H9 (cell line): ENCODE measurements at regions not wholly inside any gene's neighbourhood (a gene's known extent, or its start where the extent isn't known, plus 50 kb on each side); places are given as distances from the start of the nearest gene placed in this dataset.

Source experiments
- DNase-seq: peaks from one replicate; pipeline ENCODE4 v3.0.0-alpha.2; 2017
- H2AFZ ChIP-seq: one replicate; pipeline ENCODE4 v1.6.1; 2013; ENCODE audit warnings: mild to moderate bottlenecking, low read length, control low read depth, moderate library complexity
- H2AK5ac ChIP-seq: 2 replicates; pipeline ENCODE4 v1.6.1; 2013; ENCODE audit warnings: low read length, control low read depth, mixed read lengths; ENCODE audit not compliant: insufficient read length
- H2BK120ac ChIP-seq: one replicate; pipeline ENCODE4 v1.6.1; 2013; ENCODE audit warnings: low read depth, mild to moderate bottlenecking, low read length, control low read depth, inconsistent platforms; ENCODE audit not compliant: poor library complexity, severe bottlenecking
- H2BK12ac ChIP-seq: 2 replicates; pipeline ENCODE4 v1.6.1; 2013; ENCODE audit warnings: low read length, control low read depth, mixed read lengths, low read depth; ENCODE audit not compliant: insufficient read length
- H2BK15ac ChIP-seq: 2 replicates; pipeline ENCODE4 v1.6.1; 2013; ENCODE audit warnings: low read depth, low read length, control low read depth
- H2BK20ac ChIP-seq: one replicate; pipeline ENCODE4 v1.6.1; 2013; ENCODE audit warnings: low read depth, mild to moderate bottlenecking, low read length, control low read depth, inconsistent platforms; ENCODE audit not compliant: poor library complexity, severe bottlenecking
- H2BK5ac ChIP-seq: 2 replicates; pipeline ENCODE4 v1.6.1; 2013; ENCODE audit warnings: low read length, control low read depth, mixed read lengths; ENCODE audit not compliant: insufficient read length
- H3K14ac ChIP-seq: 2 replicates; pipeline ENCODE4 v1.6.1; 2013; ENCODE audit warnings: low read length, control low read depth; ENCODE audit not compliant: insufficient read depth
- H3K18ac ChIP-seq: 2 replicates; pipeline ENCODE4 v1.6.1; 2013; ENCODE audit warnings: low read depth, mild to moderate bottlenecking, mixed read lengths, low read length, control low read depth; ENCODE audit not compliant: insufficient read length
- H3K23ac ChIP-seq: 2 replicates; pipeline ENCODE4 v1.6.1; 2013; ENCODE audit warnings: low read length, control low read depth, mixed read lengths, low read depth; ENCODE audit not compliant: insufficient read length
- H3K23me2 ChIP-seq: 2 replicates; pipeline ENCODE4 v1.6.1; 2013; ENCODE audit warnings: low read depth, mild to moderate bottlenecking, mixed read lengths, low read length, control low read depth; ENCODE audit not compliant: insufficient read length, poor library complexity, severe bottlenecking
- H3K27ac ChIP-seq: 2 replicates; pipeline ENCODE4 v1.5.1; 2013; ENCODE audit warnings: low read length, control low read depth, mixed read lengths, low read depth; ENCODE audit not compliant: insufficient read length
- H3K27me3 ChIP-seq: 2 replicates; pipeline ENCODE4 v1.6.1; 2013; ENCODE audit warnings: low read length, control low read depth, inconsistent platforms; ENCODE audit not compliant: insufficient read depth
- H3K4ac ChIP-seq: 2 replicates; pipeline ENCODE4 v1.6.1; 2013; ENCODE audit warnings: low read depth, mild to moderate bottlenecking, control low read depth, inconsistent platforms, low read length, moderate library complexity
- H3K4me1 ChIP-seq: 2 replicates; pipeline ENCODE4 v1.6.1; 2013; ENCODE audit warnings: low read length, control low read depth, inconsistent platforms; ENCODE audit not compliant: insufficient read depth
- H3K4me2 ChIP-seq: 2 replicates; pipeline ENCODE4 v1.6.1; 2013; ENCODE audit warnings: low read length, control low read depth, mixed read lengths; ENCODE audit not compliant: insufficient read length, insufficient read depth
- H3K56ac ChIP-seq: 2 replicates; pipeline ENCODE4 v1.6.1; 2013; ENCODE audit warnings: low read depth, mild to moderate bottlenecking, mixed read lengths, low read length, control low read depth; ENCODE audit not compliant: insufficient read length
- H3K79me1 ChIP-seq: 2 replicates; pipeline ENCODE4 v1.6.1; 2013; ENCODE audit warnings: low read depth, mild to moderate bottlenecking, moderate library complexity, low read length, control low read depth, inconsistent platforms; ENCODE audit not compliant: insufficient read depth, poor library complexity, severe bottlenecking
- H3K79me2 ChIP-seq: 2 replicates; pipeline ENCODE4 v1.6.1; 2013; ENCODE audit warnings: low read length, control low read depth, inconsistent platforms; ENCODE audit not compliant: insufficient read depth
- H3K9ac ChIP-seq: 2 replicates; pipeline ENCODE4 v1.6.1; 2013; ENCODE audit warnings: low read length, control low read depth, mixed read lengths; ENCODE audit not compliant: insufficient read length; ENCODE audit errors: extremely low read depth
- H3K9me3 ChIP-seq: one replicate; pipeline ENCODE4 v1.6.1; 2013; ENCODE audit warnings: low read depth, low read length, inconsistent platforms; ENCODE audit not compliant: control insufficient read depth
- H3T11ph ChIP-seq: one replicate; pipeline ENCODE4 v1.6.1; 2013; ENCODE audit warnings: mild to moderate bottlenecking, low read length, control low read depth, inconsistent platforms
- H4K20me1 ChIP-seq: one replicate; pipeline ENCODE4 v1.6.1; 2013; ENCODE audit not compliant: control insufficient read depth, insufficient read length, insufficient read depth
- H4K5ac ChIP-seq: 2 replicates; pipeline ENCODE4 v1.6.1; 2013; ENCODE audit warnings: low read depth, mild to moderate bottlenecking, mixed read lengths, low read length, control low read depth; ENCODE audit not compliant: insufficient read length
- H4K8ac ChIP-seq: replicated peaks from 2 replicates; pipeline ENCODE4 v1.6.1; 2013; ENCODE audit warnings: low read length, control low read depth, mixed read lengths, low read depth; ENCODE audit not compliant: insufficient read length
- H4K91ac ChIP-seq: 2 replicates; pipeline ENCODE4 v1.6.1; 2013; ENCODE audit warnings: low read depth, mild to moderate bottlenecking, moderate library complexity, mixed read lengths, low read length, control low read depth; ENCODE audit not compliant: insufficient read length
- H3K27ac Mint-ChIP-seq, 3 experiments: 2 replicates in 2 of 3; 3 replicates in 1 of 3; pipeline ENCODE4 v1.8.0; 2020 to 2021; ENCODE audit warnings: mixed read lengths in 3 of 3, mild to moderate bottlenecking in 1 of 3, moderate library complexity in 1 of 3
- H3K27me3 Mint-ChIP-seq: 2 replicates; pipeline ENCODE4 v1.8.0; 2021; ENCODE audit warnings: low read depth, mild to moderate bottlenecking, moderate library complexity, mixed read lengths
- H3K36me3 Mint-ChIP-seq, 3 experiments: 2 replicates in 2 of 3; 3 replicates in 1 of 3; pipeline ENCODE4 v1.8.0; 2020 to 2021; ENCODE audit warnings: low read depth in 3 of 3, mixed read lengths in 3 of 3; ENCODE audit not compliant: insufficient read depth in 1 of 3
- H3K4me1 Mint-ChIP-seq, 2 experiments: 2 replicates each; pipeline ENCODE4 v1.8.0; 2020; ENCODE audit warnings: mixed read lengths in 2 of 2
- H3K4me3 Mint-ChIP-seq, 2 experiments: 2 replicates in 1 of 2; 3 replicates in 1 of 2; pipeline ENCODE4 v1.8.0; 2020 to 2021; ENCODE audit warnings: mild to moderate bottlenecking in 2 of 2, mixed read lengths in 2 of 2, moderate library complexity in 1 of 2
- H3K9me3 Mint-ChIP-seq, 2 experiments: 2 replicates in 1 of 2; 3 replicates in 1 of 2; pipeline ENCODE4 v1.8.0; 2020; ENCODE audit warnings: mild to moderate bottlenecking in 2 of 2, mixed read lengths in 2 of 2, moderate library complexity in 1 of 2
- CTCF ChIP-seq: fragments of 200-600 bp; sonication (generic); conservative IDR thresholded peaks from 3 replicates; pipeline ENCODE4 v1.8.0; 2021; ENCODE audit warnings: antibody characterized with exemption, mild to moderate bottlenecking

DNA sequence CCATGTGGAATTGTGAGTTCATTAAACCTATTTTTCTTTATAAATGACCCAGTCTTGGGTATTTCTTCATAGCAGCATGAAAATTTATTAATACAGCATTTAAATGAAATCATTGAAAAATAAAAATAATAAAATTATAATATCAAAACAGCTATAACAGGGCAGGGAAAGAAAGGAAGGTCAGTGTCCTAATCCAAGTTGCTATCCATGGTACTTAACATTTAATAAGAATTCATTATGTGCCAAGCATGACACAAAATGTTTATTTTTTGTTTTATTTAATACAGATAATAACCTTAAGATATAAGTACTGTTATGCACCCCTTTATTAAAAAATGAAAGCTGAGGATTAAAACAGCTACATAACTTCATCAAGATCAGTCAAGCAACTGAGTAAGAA, 838.4 kb downstream of the RAB28 start:
- no peak overlapping the region for H2AFZ ChIP-seq
- no peak overlapping the region for H2BK12ac ChIP-seq
- H3K4me2 ChIP-seq, result no peak overlapping the region
- no peak overlapping the region for H3K14ac ChIP-seq
- no peak overlapping the region for H3K4me3 Mint-ChIP-seq
- no peaks in the 10 kb centered on the region for H3K23me2 ChIP-seq
- H3K18ac ChIP-seq, result no peak overlapping the region
- H3K9me3 ChIP-seq, result no peaks in the 10 kb centered on the region
- H3K4ac ChIP-seq, result no peak overlapping the region
- H4K5ac ChIP-seq, result no peak overlapping the region
- no peak for DNase-seq
- H3K79me2 ChIP-seq, result no peaks in the 10 kb centered on the region
- H2AK5ac ChIP-seq, result no peak overlapping the region
- no peak overlapping the region for H3K9ac ChIP-seq
- H2BK120ac ChIP-seq, result no peak overlapping the region
- H3K27ac ChIP-seq, result no peak overlapping the region
- no peak overlapping the region for H2BK15ac ChIP-seq
- no peaks in the 10 kb centered on the region for H3K79me1 ChIP-seq
- peaks cover 0 to 4% of the 10 kb centered on the region in 2 experiments; a peak in 1 of 5 replicates for H3K9me3 Mint-ChIP-seq
- H3K27ac Mint-ChIP-seq, result no peak overlapping the region
- no peak overlapping the region for H3K56ac ChIP-seq
- no peak for TF ChIP-seq CTCF
- no peaks in the 10 kb centered on the region for H3K4me1 Mint-ChIP-seq
- no peak overlapping the region for H4K8ac ChIP-seq
- H3K4me1 ChIP-seq, result no peaks in the 10 kb centered on the region
- H3K36me3 Mint-ChIP-seq, result no peaks in the 10 kb centered on the region; a peak in 1 of 7 replicates
- H4K20me1 ChIP-seq, result no peaks in the 10 kb centered on the region
- no peaks in the 10 kb centered on the region for H3K27me3 ChIP-seq
- no peaks in the 10 kb centered on the region for H3K27me3 Mint-ChIP-seq
- H2BK5ac ChIP-seq, result no peak overlapping the region
- H3T11ph ChIP-seq, result no peak overlapping the region
- no peak overlapping the region for H2BK20ac ChIP-seq
- no peak overlapping the region for H4K91ac ChIP-seq
- no peak overlapping the region for H3K23ac ChIP-seq
